ENCODE measurements at regions not wholly inside any gene's neighbourhood (a gene's known extent, or its start where the extent isn't known, plus 50 kb on each side); places are given as distances from the start of the nearest gene placed in this dataset.
"Not testable (repeated sequence)": the region's sequence is repeated elsewhere in the genome, so short reads cannot be mapped to it uniquely, and the experiment has no call there.

GRCh38 chr9:71285191-71285656 is 163.8 kb upstream of the TRPM3 start:
- peak; percentile 79 for ATAC-seq
- Mint-ChIP-seq H3K27me3 (ENCODE audit: low read depth) (peaks cover 2% of the 10 kb centered on the region), H3K27ac (no peak overlapping the region), H3K4me3 (no peak overlapping the region), H3K9me3 (ENCODE audit: insufficient read depth) (no peaks in the 10 kb centered on the region), H3K4me1 (ENCODE audit: low read depth) (no peaks in the 10 kb centered on the region), H3K36me3 (ENCODE audit: low read depth) (no peaks in the 10 kb centered on the region)
- ChIA-PET POLR2A (no interaction called here), CTCF (interaction anchor here (1.1 to 2.8 kb wide), 8 partner anchors 10 to 742 kb away, joined by 3 to 17 read pairs (median 4); partner anchors contain the start of gene CEMIP2)
- DNase-seq, result peak; percentile 61

- DNase-seq; CTCF ChIA-PET; ATAC-seq; POLR2A ChIA-PET; H3K36me3 Mint-ChIP-seq (ENCODE audit: low read depth); H3K27ac Mint-ChIP-seq; H3K4me3 Mint-ChIP-seq; H3K4me1 Mint-ChIP-seq (ENCODE audit: low read depth); H3K27me3 Mint-ChIP-seq (ENCODE audit: low read depth); H3K9me3 Mint-ChIP-seq (ENCODE audit: insufficient read depth): not testable (repeated sequence)
These were observed 160.7 kb upstream of the TRPM3 start for GRCh38 chr9:71282116-71282515.

GRCh38 chr9:71279151-71279739 is 157.8 kb upstream of the TRPM3 start:
- Mint-ChIP-seq H3K36me3 (ENCODE audit: low read depth) (no peaks in the 10 kb centered on the region), H3K4me3 (no peak overlapping the region), H3K27me3 (ENCODE audit: low read depth) (no peaks in the 10 kb centered on the region), H3K9me3 (ENCODE audit: insufficient read depth) (no peaks in the 10 kb centered on the region), H3K4me1 (ENCODE audit: low read depth) (no peaks in the 10 kb centered on the region), H3K27ac (no peak overlapping the region)
- POLR2A ChIA-PET, result no interaction called here
- CTCF ChIA-PET, result interaction anchor here (1.5 kb wide), 1 partner anchor 440 kb away, joined by 3 read pairs; no protein-coding TSS in a partner anchor
- DNase-seq (no peak), ATAC-seq (no peak)

GRCh38 chr9:71273613-71274012 is 152.2 kb upstream of the TRPM3 start:
- H3K9me3 Mint-ChIP-seq (ENCODE audit: insufficient read depth), result no peaks in the 10 kb centered on the region
- CTCF ChIA-PET, result no interaction called here
- ATAC-seq, result no peak

GRCh38 chr9:71271602-71272001 is 150.2 kb upstream of the TRPM3 start:
- Mint-ChIP-seq H3K4me1 (ENCODE audit: low read depth) (no peaks in the 10 kb centered on the region), H3K4me3 (no peak overlapping the region), H3K36me3 (ENCODE audit: low read depth) (no peaks in the 10 kb centered on the region), H3K27ac (no peak overlapping the region), H3K9me3 (ENCODE audit: insufficient read depth) (no peaks in the 10 kb centered on the region), H3K27me3 (ENCODE audit: low read depth) (no peaks in the 10 kb centered on the region)
- no peak for ATAC-seq
- ChIA-PET CTCF (no interaction called here), POLR2A (no interaction called here)
- no peak for DNase-seq

More at GRCh38 chr9:71273613-71274012, 152.2 kb upstream of the TRPM3 start:
- Mint-ChIP-seq H3K36me3 (ENCODE audit: low read depth) (no peaks in the 10 kb centered on the region), H3K27me3 (ENCODE audit: low read depth) (no peaks in the 10 kb centered on the region), H3K4me3 (no peak overlapping the region), H3K27ac (no peak overlapping the region), H3K4me1 (ENCODE audit: low read depth) (no peaks in the 10 kb centered on the region)
- no peak for DNase-seq
- POLR2A ChIA-PET, result no interaction called here

- ATAC-seq, result no peak
- Mint-ChIP-seq H3K9me3 (ENCODE audit: insufficient read depth) (no peaks in the 10 kb centered on the region), H3K36me3 (ENCODE audit: low read depth) (no peaks in the 10 kb centered on the region), H3K27ac (no peak overlapping the region), H3K4me1 (ENCODE audit: low read depth) (no peaks in the 10 kb centered on the region), H3K27me3 (ENCODE audit: low read depth) (no peaks in the 10 kb centered on the region), H3K4me3 (no peak overlapping the region)
- no peak for DNase-seq
- POLR2A ChIA-PET, result no interaction called here
- CTCF ChIA-PET, result no interaction called here
These were observed 149.1 kb upstream of the TRPM3 start for GRCh38 chr9:71270554-71270953.

GRCh38 chr9:71269859-71270258 is 148.4 kb upstream of the TRPM3 start:
- Mint-ChIP-seq H3K4me3 (no peak overlapping the region), H3K4me1 (ENCODE audit: low read depth) (no peaks in the 10 kb centered on the region), H3K27ac (no peak overlapping the region), H3K36me3 (ENCODE audit: low read depth) (no peaks in the 10 kb centered on the region), H3K27me3 (ENCODE audit: low read depth) (no peaks in the 10 kb centered on the region), H3K9me3 (ENCODE audit: insufficient read depth) (no peaks in the 10 kb centered on the region)
- ATAC-seq, result no peak
- no peak for DNase-seq
- ChIA-PET CTCF (no interaction called here), POLR2A (no interaction called here)

GRCh38 chr9:71268871-71269635 is 147.6 kb upstream of the TRPM3 start:
- H3K27ac Mint-ChIP-seq, result no peak overlapping the region
- no peaks in the 10 kb centered on the region for H3K36me3 Mint-ChIP-seq (ENCODE audit: low read depth)
- CTCF ChIA-PET, result no interaction called here
- H3K27me3 Mint-ChIP-seq (ENCODE audit: low read depth), result no peaks in the 10 kb centered on the region
- DNase-seq, result no peak
- no peaks in the 10 kb centered on the region for H3K9me3 Mint-ChIP-seq (ENCODE audit: insufficient read depth)
- H3K4me1 Mint-ChIP-seq (ENCODE audit: low read depth), result no peaks in the 10 kb centered on the region
- no peak for ATAC-seq
- H3K4me3 Mint-ChIP-seq, result no peak overlapping the region
- POLR2A ChIA-PET, result no interaction called here

GRCh38 chr9:71263451-71263850 is 142.0 kb upstream of the TRPM3 start:
- DNase-seq, result no peak
- no peaks in the 10 kb centered on the region for H3K4me1 Mint-ChIP-seq (ENCODE audit: low read depth)

GRCh38 chr9:71260419-71260818 is 139.0 kb upstream of the TRPM3 start:
- DNase-seq; H3K36me3 Mint-ChIP-seq (ENCODE audit: low read depth); H3K27ac Mint-ChIP-seq; H3K27me3 Mint-ChIP-seq (ENCODE audit: low read depth); H3K4me3 Mint-ChIP-seq; POLR2A ChIA-PET; H3K9me3 Mint-ChIP-seq (ENCODE audit: insufficient read depth); H3K4me1 Mint-ChIP-seq (ENCODE audit: low read depth); CTCF ChIA-PET; ATAC-seq: not testable (repeated sequence)

More at GRCh38 chr9:71263451-71263850, 142.0 kb upstream of the TRPM3 start:
- ATAC-seq, result no peak
- Mint-ChIP-seq H3K27me3 (ENCODE audit: low read depth) (no peaks in the 10 kb centered on the region), H3K27ac (no peak overlapping the region), H3K9me3 (ENCODE audit: insufficient read depth) (no peaks in the 10 kb centered on the region), H3K36me3 (ENCODE audit: low read depth) (no peaks in the 10 kb centered on the region), H3K4me3 (no peak overlapping the region)
- POLR2A ChIA-PET, result no interaction called here
- CTCF ChIA-PET, result interaction anchor here (1.0 kb wide), 1 partner anchor 21 kb away, joined by 3 read pairs; no protein-coding TSS in a partner anchor

- H3K27ac Mint-ChIP-seq, result no peak overlapping the region
- ATAC-seq (no peak), DNase-seq (no peak)
- H3K36me3 Mint-ChIP-seq (ENCODE audit: low read depth), result no peaks in the 10 kb centered on the region
- H3K9me3 Mint-ChIP-seq (ENCODE audit: insufficient read depth), result no peaks in the 10 kb centered on the region
- ChIA-PET POLR2A (no interaction called here), CTCF (interaction anchor here (0.9 kb wide), 1 partner anchor 30 kb away, joined by 3 read pairs; no protein-coding TSS in a partner anchor)
- no peaks in the 10 kb centered on the region for H3K4me1 Mint-ChIP-seq (ENCODE audit: low read depth)
- no peaks in the 10 kb centered on the region for H3K27me3 Mint-ChIP-seq (ENCODE audit: low read depth)
- H3K4me3 Mint-ChIP-seq, result no peak overlapping the region
These were observed 133.3 kb upstream of the TRPM3 start for GRCh38 chr9:71254592-71255277.

GRCh38 chr9:71253011-71253410 is 131.6 kb upstream of the TRPM3 start:
- no peaks in the 10 kb centered on the region for H3K36me3 Mint-ChIP-seq (ENCODE audit: low read depth)
- ChIA-PET CTCF (no interaction called here), POLR2A (no interaction called here)
- no peak for ATAC-seq
- H3K9me3 Mint-ChIP-seq (ENCODE audit: insufficient read depth), result no peaks in the 10 kb centered on the region
- H3K27ac Mint-ChIP-seq, result no peak overlapping the region
- no peaks in the 10 kb centered on the region for H3K27me3 Mint-ChIP-seq (ENCODE audit: low read depth)
- no peak for DNase-seq
- H3K4me1 Mint-ChIP-seq (ENCODE audit: low read depth), result no peaks in the 10 kb centered on the region
- no peak overlapping the region for H3K4me3 Mint-ChIP-seq

All from activated CD8-positive, alpha-beta T cell treated with anti-CD3 and anti-CD28 coated beads, Interleukin-2, amount 10 ng/mL, durations not matched to agents 7 days and 5 days (primary cell).